Natural killer cell (primary cell): ENCODE measurements at regions not wholly inside any gene's neighbourhood (a gene's known extent, or its start where the extent isn't known, plus 50 kb on each side); places are given as distances from the start of the nearest gene placed in this dataset.
"Not testable (repeated sequence)": the region's sequence is repeated elsewhere in the genome, so short reads cannot be mapped to it uniquely, and the experiment has no call there.

Source experiments
- ATAC-seq, 3 donors: fragments of 150-1000 bp in 2 of 3; fragments of 200-7000 bp in 1 of 3; cut with Tn5 transposase; 1 replicate in 1 of 3; 2 replicates in 2 of 3; pipeline ENCODE4 v1.10.0; 2021; ENCODE audit warnings: mild to moderate bottlenecking in 2 of 3, moderate library complexity in 2 of 3
- DNase-seq, 2 donors: peaks; one replicate each; pipeline versions ENCODE4 v3.0.0 to v3.0.0-alpha.2; 2013 to 2021; ENCODE audit warnings: mixed read lengths in 1 of 2
- H3K27ac ChIP-seq: one replicate; pipeline ENCODE4 v1.5.1; 2013; ENCODE audit warnings: mild to moderate bottlenecking, low read length
- H3K27me3 ChIP-seq: one replicate; pipeline ENCODE4 v1.6.1; 2013; ENCODE audit warnings: low read length; ENCODE audit not compliant: control insufficient read depth, insufficient read depth
- H3K36me3 ChIP-seq: one replicate; pipeline ENCODE4 v1.6.1; 2013; ENCODE audit warnings: low read length; ENCODE audit not compliant: control insufficient read depth, insufficient read depth
- H3K4me1 ChIP-seq: one replicate; pipeline ENCODE4 v1.6.1; 2013; ENCODE audit warnings: low read length; ENCODE audit not compliant: control insufficient read depth, insufficient read depth
- H3K4me3 ChIP-seq: one replicate; pipeline ENCODE4 v1.5.1; 2013; ENCODE audit warnings: low read length
- H3K9me3 ChIP-seq: one replicate; pipeline ENCODE4 v1.6.1; 2013; ENCODE audit warnings: low read length; ENCODE audit not compliant: control insufficient read depth, insufficient read depth
- H3K27ac Mint-ChIP-seq, 2 donors: one replicate each; pipeline ENCODE4 v1.8.0; 2022; ENCODE audit warnings: mild to moderate bottlenecking in 2 of 2, mixed read lengths in 2 of 2, moderate library complexity in 1 of 2
- H3K27me3 Mint-ChIP-seq, 2 donors: one replicate each; pipeline ENCODE4 v1.8.0; 2022; ENCODE audit warnings: low read depth in 2 of 2, mixed read lengths in 2 of 2
- H3K36me3 Mint-ChIP-seq: one replicate; pipeline ENCODE4 v1.8.0; 2022; ENCODE audit warnings: mixed read lengths
- H3K4me1 Mint-ChIP-seq, 2 donors: one replicate each; pipeline ENCODE4 v1.8.0; 2022; ENCODE audit warnings: mixed read lengths in 2 of 2
- H3K4me3 Mint-ChIP-seq: one replicate; pipeline ENCODE4 v1.8.0; 2022; ENCODE audit warnings: mild to moderate bottlenecking, moderate library complexity, mixed read lengths
- H3K9me3 Mint-ChIP-seq, 2 donors: one replicate each; pipeline ENCODE4 v1.8.0; 2022; ENCODE audit warnings: mixed read lengths in 2 of 2
- CTCF ChIP-seq: fragments of 200-600 bp; IDR thresholded peaks from one replicate; pipeline ENCODE4 v1.8.0; 2022; ENCODE audit warnings: antibody characterized with exemption
- WGBS: methylation state at CpG from one replicate; pipeline ENCODE4 v1.1.7; 2013; ENCODE audit warnings: missing lambda C conversion rate; ENCODE audit not compliant: insufficient coverage; 5-methylcytosine and 5-hydroxymethylcytosine counted together
- intact Hi-C: fragments of 100-400 bp; cut with micrococcal nuclease; formaldehyde crosslinking; loops from one replicate; pipeline ENCODE4 v1.14.2; 2022

GRCh38 chr15:66868918-66869317, 166.9 kb downstream of the SMAD6 start:
- no peak for TF ChIP-seq CTCF
- no peaks in the 10 kb centered on the region for H3K27me3 ChIP-seq
- no peaks in the 10 kb centered on the region for H3K4me1 Mint-ChIP-seq
- H3K27ac Mint-ChIP-seq = no peak overlapping the region
- 100% methylated on average over 1 of the region's 1 CpG for WGBS
- intact Hi-C loops = no loop called here
- peaks cover 13% of the 10 kb centered on the region for H3K4me1 ChIP-seq
- H3K36me3 ChIP-seq = no peaks in the 10 kb centered on the region
- H3K4me3 ChIP-seq = no peak overlapping the region
- no peaks in the 10 kb centered on the region for H3K9me3 Mint-ChIP-seq
- ATAC-seq (no peak), DNase-seq (no peak)
- no peaks in the 10 kb centered on the region for H3K36me3 Mint-ChIP-seq
- H3K9me3 ChIP-seq = no peaks in the 10 kb centered on the region
- H3K4me3 Mint-ChIP-seq = no peak overlapping the region
- peaks cover 25 to 41% of the 10 kb centered on the region in 2 donors for H3K27me3 Mint-ChIP-seq
- H3K27ac ChIP-seq = no peak overlapping the region

GRCh38 chr15:66870880-66871388, 168.9 kb downstream of the SMAD6 start:
- H3K9me3 Mint-ChIP-seq = no peaks in the 10 kb centered on the region
- Histone ChIP-seq H3K36me3 (no peaks in the 10 kb centered on the region), H3K4me1 (peaks cover 8% of the 10 kb centered on the region), H3K4me3 (no peak overlapping the region), H3K27ac (no peak overlapping the region), H3K9me3 (no peaks in the 10 kb centered on the region), H3K27me3 (no peaks in the 10 kb centered on the region)
- H3K36me3 Mint-ChIP-seq = no peaks in the 10 kb centered on the region
- DNase-seq (no peak), ATAC-seq (no peak)
- no peak overlapping the region for H3K4me3 Mint-ChIP-seq
- intact Hi-C loops = no loop called here
- H3K4me1 Mint-ChIP-seq = no peaks in the 10 kb centered on the region
- TF ChIP-seq CTCF = no peak
- peaks cover 24 to 41% of the 10 kb centered on the region in 2 donors for H3K27me3 Mint-ChIP-seq
- no peak overlapping the region for H3K27ac Mint-ChIP-seq

- no peaks in the 10 kb centered on the region for H3K4me1 Mint-ChIP-seq
- peaks cover 21 to 41% of the 10 kb centered on the region in 2 donors for H3K27me3 Mint-ChIP-seq
- no peaks in the 10 kb centered on the region for H3K9me3 Mint-ChIP-seq
- no peak for DNase-seq
- H3K4me3 ChIP-seq = no peak overlapping the region
- H3K4me1 ChIP-seq = no peaks in the 10 kb centered on the region
- intact Hi-C loops = no loop called here
- no peak overlapping the region for H3K4me3 Mint-ChIP-seq
- no peak overlapping the region for H3K27ac ChIP-seq
- no peaks in the 10 kb centered on the region for H3K9me3 ChIP-seq
- ATAC-seq = no peak
- no peaks in the 10 kb centered on the region for H3K27me3 ChIP-seq
- no peak for TF ChIP-seq CTCF
- no peaks in the 10 kb centered on the region for H3K36me3 ChIP-seq
- no peaks in the 10 kb centered on the region for H3K36me3 Mint-ChIP-seq
- H3K27ac Mint-ChIP-seq = no peak overlapping the region
Measured at GRCh38 chr15:66872405-66872804, 170.4 kb downstream of the SMAD6 start.

- H3K27me3 ChIP-seq, H3K9me3 ChIP-seq, H3K4me1 Mint-ChIP-seq, ATAC-seq, H3K27ac ChIP-seq, H3K4me3 ChIP-seq, H3K9me3 Mint-ChIP-seq, H3K36me3 Mint-ChIP-seq, H3K4me3 Mint-ChIP-seq, H3K36me3 ChIP-seq, H3K27ac Mint-ChIP-seq, H3K4me1 ChIP-seq, intact Hi-C loops, DNase-seq: not testable (repeated sequence)
- peaks cover 14 to 31% of the 10 kb centered on the region in 2 donors for H3K27me3 Mint-ChIP-seq
- 100% methylated on average over 2 of the region's 3 CpGs for WGBS
Measured at GRCh38 chr15:66873331-66873730, 171.3 kb downstream of the SMAD6 start.
